Mesothelial cell of epicardium (in vitro differentiated cells): ENCODE measurements at regions not wholly inside any gene's neighbourhood (a gene's known extent, or its start where the extent isn't known, plus 50 kb on each side); places are given as distances from the start of the nearest gene placed in this dataset.

Source experiments
- DNase-seq, 2 experiments: peaks; one replicate each; pipeline ENCODE4 v3.0.0; 2021; ENCODE audit warnings: low spot score in 2 of 2; ENCODE audit not compliant: unreplicated experiment in 2 of 2
- H3K27ac Mint-ChIP-seq: 2 replicates; pipeline ENCODE4 v1.8.0; 2021; ENCODE audit warnings: mixed read lengths
- H3K27me3 Mint-ChIP-seq: 2 replicates; pipeline ENCODE4 v1.8.0; 2021; ENCODE audit warnings: low read depth, mixed read lengths
- H3K36me3 Mint-ChIP-seq: 2 replicates; pipeline ENCODE4 v1.8.0; 2021; ENCODE audit warnings: mixed read lengths
- H3K4me1 Mint-ChIP-seq: 2 replicates; pipeline ENCODE4 v1.8.0; 2021; ENCODE audit warnings: mixed read lengths
- H3K4me3 Mint-ChIP-seq: 2 replicates; pipeline ENCODE4 v1.8.0; 2021; ENCODE audit warnings: mild to moderate bottlenecking, moderate library complexity, mixed read lengths
- H3K9me3 Mint-ChIP-seq: 2 replicates; pipeline ENCODE4 v1.8.0; 2021; ENCODE audit warnings: mixed read lengths
- TF ChIP-seq, protein P1 (sequence below): fragments of 200-600 bp; sonication (generic); IDR thresholded peaks from one replicate; pipeline ENCODE4 v1.5.0; 2021; ENCODE audit warnings: antibody characterized with exemption; ENCODE audit not compliant: unreplicated experiment

DNA sequence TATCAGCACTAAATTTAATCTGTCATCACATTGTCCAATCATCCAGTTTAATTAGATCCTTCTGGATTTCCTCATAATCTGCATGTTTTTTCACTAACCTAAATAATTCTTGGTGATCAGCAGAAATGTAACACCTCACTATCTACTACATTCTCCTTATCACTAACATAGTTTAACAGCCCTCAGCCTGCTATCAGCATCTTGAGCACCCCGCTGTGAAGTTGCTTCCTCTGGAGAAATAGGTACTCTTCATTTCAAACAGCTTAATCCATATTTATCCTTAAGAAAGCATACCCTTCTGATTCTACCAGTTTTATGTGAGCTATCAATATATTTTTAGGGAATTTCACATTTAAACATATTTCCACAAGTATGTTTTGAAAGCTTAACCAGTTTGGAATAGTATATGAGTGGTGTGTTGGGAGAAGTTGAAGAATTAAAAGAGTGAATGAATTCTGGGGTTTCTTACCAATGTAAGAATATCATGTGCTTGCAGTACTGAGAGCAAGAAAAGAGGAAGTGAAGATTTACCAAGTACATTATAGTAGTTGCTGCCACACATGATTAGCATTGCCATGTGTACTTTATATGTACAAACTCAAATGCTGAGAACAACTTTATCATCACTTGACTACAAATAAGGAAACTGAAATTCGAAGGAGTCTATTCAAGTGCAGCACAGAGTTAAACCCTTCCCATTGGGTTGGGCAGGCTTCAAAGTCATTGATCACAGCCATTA lies 771.1 kb upstream of the ADGRL4 start:
- Mint-ChIP-seq H3K27me3 (no peaks in the 10 kb centered on the region), H3K4me3 (no peak overlapping the region), H3K9me3 (no peaks in the 10 kb centered on the region), H3K27ac (no peak overlapping the region), H3K36me3 (no peaks in the 10 kb centered on the region), H3K4me1 (no peaks in the 10 kb centered on the region)
- DNase-seq: no peak
- TF ChIP-seq, protein P1, sequence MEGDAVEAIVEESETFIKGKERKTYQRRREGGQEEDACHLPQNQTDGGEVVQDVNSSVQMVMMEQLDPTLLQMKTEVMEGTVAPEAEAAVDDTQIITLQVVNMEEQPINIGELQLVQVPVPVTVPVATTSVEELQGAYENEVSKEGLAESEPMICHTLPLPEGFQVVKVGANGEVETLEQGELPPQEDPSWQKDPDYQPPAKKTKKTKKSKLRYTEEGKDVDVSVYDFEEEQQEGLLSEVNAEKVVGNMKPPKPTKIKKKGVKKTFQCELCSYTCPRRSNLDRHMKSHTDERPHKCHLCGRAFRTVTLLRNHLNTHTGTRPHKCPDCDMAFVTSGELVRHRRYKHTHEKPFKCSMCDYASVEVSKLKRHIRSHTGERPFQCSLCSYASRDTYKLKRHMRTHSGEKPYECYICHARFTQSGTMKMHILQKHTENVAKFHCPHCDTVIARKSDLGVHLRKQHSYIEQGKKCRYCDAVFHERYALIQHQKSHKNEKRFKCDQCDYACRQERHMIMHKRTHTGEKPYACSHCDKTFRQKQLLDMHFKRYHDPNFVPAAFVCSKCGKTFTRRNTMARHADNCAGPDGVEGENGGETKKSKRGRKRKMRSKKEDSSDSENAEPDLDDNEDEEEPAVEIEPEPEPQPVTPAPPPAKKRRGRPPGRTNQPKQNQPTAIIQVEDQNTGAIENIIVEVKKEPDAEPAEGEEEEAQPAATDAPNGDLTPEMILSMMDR: no peak

DNA sequence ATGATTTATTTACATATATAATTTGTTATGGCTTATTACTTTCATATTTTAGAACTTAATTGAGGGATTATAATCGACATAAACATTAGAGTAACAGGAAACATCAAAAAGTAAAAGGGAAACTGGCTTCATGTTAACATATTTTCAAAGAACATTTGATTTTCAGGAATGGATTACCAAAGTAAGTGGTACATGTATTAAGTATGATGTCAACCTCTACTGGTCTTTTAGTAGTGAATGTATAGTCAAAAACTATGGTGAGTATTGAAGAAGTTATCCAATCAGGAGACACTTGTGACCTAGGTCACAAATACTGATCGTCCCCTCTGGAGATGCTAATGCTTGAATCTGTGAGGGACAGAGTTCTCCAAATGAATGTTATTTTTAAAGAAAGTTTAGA lies 768.9 kb upstream of the ADGRL4 start:
- no peaks in the 10 kb centered on the region for H3K9me3 Mint-ChIP-seq
- TF ChIP-seq, protein P1: no peak
- DNase-seq: no peak
- H3K4me1 Mint-ChIP-seq: peaks cover 2% of the 10 kb centered on the region
- H3K27ac Mint-ChIP-seq: no peak overlapping the region
- no peak overlapping the region for H3K4me3 Mint-ChIP-seq
- H3K27me3 Mint-ChIP-seq: no peaks in the 10 kb centered on the region
- no peaks in the 10 kb centered on the region for H3K36me3 Mint-ChIP-seq

DNA sequence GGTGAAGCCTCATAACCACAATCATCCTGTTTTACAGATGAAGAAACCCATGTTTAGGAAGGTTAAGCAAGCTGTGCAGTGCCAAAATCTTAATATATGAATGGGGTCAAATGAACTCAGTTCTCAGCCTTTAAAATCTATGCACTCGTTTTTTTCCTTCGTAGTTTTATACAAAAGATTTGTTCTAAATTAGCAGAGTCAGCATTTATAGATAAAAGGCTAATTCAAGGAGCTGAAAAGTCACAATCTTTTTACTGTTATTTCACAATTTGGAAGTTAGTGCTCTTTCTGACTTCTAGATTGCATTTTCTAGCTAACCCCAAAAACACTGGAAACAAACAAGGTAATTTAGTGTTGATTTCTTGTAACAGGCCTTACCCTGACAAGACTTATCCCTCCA lies 766.9 kb upstream of the ADGRL4 start:
- H3K27me3 Mint-ChIP-seq: no peaks in the 10 kb centered on the region
- H3K27ac Mint-ChIP-seq: no peak overlapping the region
- no peaks in the 10 kb centered on the region for H3K36me3 Mint-ChIP-seq

DNA sequence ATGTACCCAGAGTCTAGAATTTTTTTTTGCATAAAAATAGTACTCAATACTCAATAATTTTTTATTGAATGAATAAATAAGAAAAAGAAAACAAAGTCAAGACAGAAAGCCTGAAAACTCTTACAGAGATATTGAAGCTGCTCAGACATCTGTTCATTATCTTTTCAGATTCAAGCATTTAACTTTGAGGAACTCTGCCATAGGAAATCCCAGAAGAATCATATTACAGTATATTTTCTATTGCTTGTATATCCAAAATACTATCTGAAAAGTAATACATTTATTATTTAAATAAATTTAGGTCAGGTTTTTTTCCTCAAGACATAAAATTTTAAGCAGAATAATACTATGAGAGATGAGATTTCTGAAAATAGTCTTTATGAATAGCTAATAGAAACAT lies 755.9 kb upstream of the ADGRL4 start:
- H3K36me3 Mint-ChIP-seq: no peaks in the 10 kb centered on the region

More for the DNA sequence above, 766.9 kb upstream of the ADGRL4 start:
- Mint-ChIP-seq H3K9me3 (no peaks in the 10 kb centered on the region), H3K4me1 (peaks cover 2% of the 10 kb centered on the region), H3K4me3 (no peak overlapping the region)
- TF ChIP-seq, protein P1: no peak
- no peak for DNase-seq

DNA sequence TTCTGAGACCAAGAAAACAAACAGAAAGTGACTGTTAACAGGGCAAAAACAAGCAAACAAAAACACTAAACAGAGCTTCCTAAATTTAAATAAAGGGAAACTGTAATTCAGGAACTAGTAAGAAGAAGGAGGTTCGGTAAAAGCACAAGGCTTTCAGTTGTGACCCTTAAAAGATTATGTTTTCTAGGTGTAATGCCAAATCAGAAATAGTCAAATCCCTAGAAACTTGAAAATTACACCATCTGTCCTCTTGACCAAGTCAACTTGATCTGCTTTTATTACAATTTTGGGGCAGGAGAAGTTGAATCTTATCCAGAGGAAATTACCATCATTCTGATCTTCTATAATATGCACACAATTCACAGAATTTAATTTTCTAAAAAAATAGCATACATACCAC lies 754.0 kb upstream of the ADGRL4 start:
- TF ChIP-seq, protein P1: no peak
- Mint-ChIP-seq H3K9me3 (peaks cover 6% of the 10 kb centered on the region), H3K4me1 (no peaks in the 10 kb centered on the region), H3K4me3 (no peak overlapping the region), H3K27ac (no peak overlapping the region), H3K36me3 (no peaks in the 10 kb centered on the region), H3K27me3 (no peaks in the 10 kb centered on the region)
- DNase-seq: no peak

More for the DNA sequence above, 755.9 kb upstream of the ADGRL4 start:
- Mint-ChIP-seq H3K27ac (no peak overlapping the region), H3K4me1 (no peaks in the 10 kb centered on the region), H3K4me3 (no peak overlapping the region), H3K27me3 (no peaks in the 10 kb centered on the region), H3K9me3 (peaks cover 6% of the 10 kb centered on the region)
- no peak for DNase-seq
- TF ChIP-seq, protein P1: no peak
